Brain microvascular endothelial cell (primary cell): ENCODE measurements at regions not wholly inside any gene's neighbourhood (a gene's known extent, or its start where the extent isn't known, plus 50 kb on each side); places are given as distances from the start of the nearest gene placed in this dataset.

ENCODE experiments used
- DNase-seq: peaks from one replicate; pipeline ENCODE4 v3.0.0-alpha.2; 2020
- H3K27ac ChIP-seq: fragments of 250-450 bp; sonication (Bioruptor Pico); 2 replicates; pipeline ENCODE4 v1.5.1; 2020; ENCODE audit warnings: mild to moderate bottlenecking, moderate library complexity
- H3K27me3 ChIP-seq: fragments of 250-450 bp; sonication (Bioruptor Pico); replicated peaks from 2 replicates; pipeline ENCODE4 v1.5.1; 2020; ENCODE audit warnings: mild to moderate bottlenecking
- H3K36me3 ChIP-seq: fragments of 250-450 bp; sonication (Bioruptor Pico); replicated peaks from 2 replicates; pipeline ENCODE4 v1.5.1; 2020; ENCODE audit warnings: mild to moderate bottlenecking
- H3K4me3 ChIP-seq: 2 replicates; pipeline ENCODE4 v1.5.1; 2011; ENCODE audit warnings: low read depth, mild to moderate bottlenecking, control low read depth, low read length, moderate library complexity
- CTCF ChIP-seq: IDR thresholded peaks from 2 replicates; pipeline ENCODE4 v1.5.1; 2011; ENCODE audit warnings: low read depth, mild to moderate bottlenecking, moderate library complexity, low read length, control low read depth, inconsistent platforms; ENCODE audit errors: missing control alignments
- in situ Hi-C: cut with HindIII; loops from 2 replicates; pipeline ENCODE4 v1.10.0; 2017; ENCODE audit warnings: low sequenced_read_pairs, low pct_ligation_motif_present

GRCh38 chr19:46546194-46546896 lies 50.7 kb upstream of the PNMA8B start:
- Histone ChIP-seq H3K27ac (no peak overlapping the region), H3K36me3 (no peaks in the 10 kb centered on the region), H3K27me3 (no peaks in the 10 kb centered on the region), H3K4me3 (no peak overlapping the region)
- DNase-seq = peak; percentile 28
- no peak for TF ChIP-seq CTCF
- in situ Hi-C loops = no loop called here

GRCh38 chr19:46550684-46551083 lies 50.4 kb upstream of the CALM3 start:
- Histone ChIP-seq H3K4me3 (no peak overlapping the region), H3K36me3 (no peaks in the 10 kb centered on the region), H3K27me3 (peaks cover 1% of the 10 kb centered on the region), H3K27ac (no peak overlapping the region)
- in situ Hi-C loops = no loop called here
- DNase-seq = no peak
- TF ChIP-seq CTCF = no peak

GRCh38 chr19:46551164-46551563 lies 50.0 kb upstream of the CALM3 start:
- Histone ChIP-seq H3K4me3 (no peak overlapping the region), H3K27ac (no peak overlapping the region), H3K27me3 (peaks cover 2% of the 10 kb centered on the region), H3K36me3 (no peaks in the 10 kb centered on the region)
- in situ Hi-C loops = no loop called here
- no peak for DNase-seq
- no peak for TF ChIP-seq CTCF
